IPS DF 19.7 (cell line): ENCODE measurements at regions not wholly inside any gene's neighbourhood (a gene's known extent, or its start where the extent isn't known, plus 50 kb on each side); places are given as distances from the start of the nearest gene placed in this dataset.
A peak's percentile ranks its signal among the peaks of the same experiment; 100 is the strongest.
"Not testable (repeated sequence)": the region's sequence is repeated elsewhere in the genome, so short reads cannot be mapped to it uniquely, and the experiment has no call there.

ENCODE experiments used
- DNase-seq: peaks from one replicate; pipeline ENCODE4 v3.0.0-alpha.2; 2013; ENCODE audit warnings: low read depth, low spot score

DNA sequence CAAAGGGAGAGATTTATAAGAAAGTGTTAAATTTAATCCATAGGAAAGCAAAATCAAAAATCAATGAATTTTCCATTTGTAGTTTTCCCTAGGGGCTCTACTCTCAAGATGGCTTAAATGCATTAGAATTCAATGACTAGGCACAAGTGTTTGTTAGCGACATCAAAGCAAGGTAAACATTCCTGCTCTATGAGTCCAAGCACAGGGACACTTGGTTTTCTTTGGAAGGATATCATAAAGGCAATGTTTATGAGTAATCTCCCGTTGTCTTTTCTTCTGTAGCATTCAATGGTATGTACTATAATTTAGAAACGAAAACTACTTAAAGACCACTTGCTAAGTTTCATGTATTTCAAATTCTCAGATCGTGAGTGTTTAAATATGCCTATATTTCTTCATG lies 54.8 kb upstream of the ZNF717 start:
- not testable (repeated sequence) for DNase-seq

DNA sequence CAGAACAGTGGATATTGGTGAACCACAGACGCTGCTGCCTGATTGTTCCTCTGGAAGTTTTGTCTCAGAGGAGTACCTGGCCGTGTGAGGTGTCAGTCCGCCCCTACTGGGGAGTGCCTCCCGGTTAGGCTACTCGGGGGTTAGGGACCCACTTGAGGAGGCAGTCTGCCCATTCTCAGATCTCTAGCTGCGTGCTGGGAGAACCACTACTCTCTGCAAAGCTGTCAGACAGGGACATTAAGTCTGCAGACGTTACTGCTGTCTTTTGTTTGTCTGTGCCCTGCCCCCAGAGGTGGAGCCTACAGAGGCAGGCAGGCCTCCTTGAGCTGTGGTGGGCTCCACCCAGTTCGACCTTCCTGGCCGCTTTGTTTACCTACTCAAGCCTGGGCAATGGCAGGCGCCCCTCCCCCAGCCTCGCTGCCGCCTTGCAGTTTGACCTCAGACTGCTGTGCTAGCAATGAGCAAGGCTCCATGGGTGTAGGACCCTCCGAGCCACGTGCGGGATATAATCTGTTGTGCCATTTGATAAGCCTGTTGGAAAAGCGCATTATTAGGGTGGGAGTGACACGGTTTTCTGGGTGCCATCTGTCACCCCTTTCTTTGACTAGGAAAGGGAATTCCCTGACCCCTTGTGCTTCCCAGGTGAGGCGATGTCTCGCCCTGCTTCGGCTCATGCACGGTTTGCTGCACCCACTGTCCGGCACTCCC lies 65.1 kb upstream of the ZNF717 start:
- peak; percentile 15 for DNase-seq

DNA sequence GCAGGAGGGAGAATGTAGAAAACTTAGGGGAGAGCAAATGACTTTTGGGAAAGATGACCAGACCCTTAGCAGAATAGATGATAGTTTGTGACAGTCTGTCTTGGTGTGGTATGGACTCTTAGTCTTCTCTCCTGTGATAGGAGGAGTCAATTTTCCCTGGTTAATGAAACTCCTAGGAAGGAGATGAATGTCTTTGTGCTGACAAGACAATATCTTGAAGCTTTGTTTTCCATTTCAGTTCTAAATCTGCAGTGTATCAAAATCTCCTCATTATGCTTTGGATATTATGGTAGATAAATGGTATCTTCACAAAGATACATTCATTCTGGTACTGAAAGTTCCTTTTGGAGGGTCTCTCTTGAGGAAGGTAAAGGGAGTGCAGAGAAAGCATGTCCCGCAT lies 77.8 kb upstream of the ZNF717 start:
- DNase-seq = no peak

DNA sequence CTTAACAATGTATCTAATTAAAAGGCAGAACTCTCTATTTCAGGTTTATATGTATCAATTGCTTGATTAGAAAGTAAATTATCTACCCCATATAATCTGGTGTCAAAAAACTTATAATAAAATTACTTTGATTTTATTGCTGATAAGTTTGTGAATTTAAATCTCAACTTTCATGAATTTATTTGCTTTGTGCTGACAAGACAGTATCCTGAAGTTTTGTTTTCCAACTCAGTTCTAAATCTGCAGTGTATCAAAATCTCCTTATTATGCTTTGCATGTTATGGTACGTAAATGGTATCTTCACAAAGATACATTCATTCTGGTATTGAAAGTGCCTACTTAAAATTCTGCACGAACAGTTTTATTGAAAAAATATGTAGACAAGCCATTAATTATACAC lies 78.5 kb upstream of the ZNF717 start:
- no peak for DNase-seq

DNA sequence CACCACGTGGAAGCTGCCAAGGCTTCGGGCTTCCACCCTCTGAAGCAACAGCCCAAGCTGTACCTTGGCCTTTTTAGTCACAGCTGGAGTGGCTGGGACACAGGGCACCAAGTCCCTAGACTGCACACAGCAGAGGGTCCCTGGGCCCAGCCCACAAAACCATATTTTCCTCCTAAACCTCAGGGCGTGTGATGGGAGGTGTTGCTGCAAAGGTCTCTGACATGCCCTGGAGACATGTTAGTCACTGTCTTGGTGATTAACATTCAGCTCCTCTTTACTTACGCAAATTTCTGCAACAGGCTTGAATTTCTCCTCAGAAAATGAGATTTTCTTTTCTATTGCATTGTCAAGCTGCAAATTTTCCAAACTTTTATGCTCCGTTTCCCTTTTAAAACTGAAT lies 98.4 kb upstream of the ZNF717 start:
- not testable (repeated sequence) for DNase-seq

DNA sequence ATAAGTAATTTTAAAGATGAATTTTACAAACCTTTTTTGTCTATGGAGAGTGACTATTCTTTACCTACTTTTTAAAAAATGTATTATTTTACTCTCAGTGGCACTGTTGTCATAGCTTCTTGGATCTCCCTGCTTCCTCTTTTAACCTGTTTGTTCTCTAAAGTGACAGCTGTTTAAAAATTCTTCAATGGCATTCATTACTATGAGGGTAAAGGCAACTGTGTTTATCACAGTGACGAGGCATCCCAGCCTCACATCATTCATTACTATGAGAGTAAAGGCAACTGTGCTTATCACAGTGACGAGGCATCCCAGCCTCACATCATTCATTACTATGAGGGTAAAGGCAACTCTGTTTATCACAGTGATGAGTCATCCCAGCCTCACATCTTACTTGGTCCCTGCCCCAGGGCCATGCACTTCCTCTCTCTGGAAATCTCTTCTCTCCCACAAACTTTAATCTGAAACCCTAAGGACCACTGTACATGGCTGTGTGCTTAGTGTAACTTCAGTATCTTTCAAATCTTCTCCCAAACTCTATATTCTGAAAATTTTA lies 101.7 kb upstream of the ZNF717 start:
- DNase-seq = no peak

DNA sequence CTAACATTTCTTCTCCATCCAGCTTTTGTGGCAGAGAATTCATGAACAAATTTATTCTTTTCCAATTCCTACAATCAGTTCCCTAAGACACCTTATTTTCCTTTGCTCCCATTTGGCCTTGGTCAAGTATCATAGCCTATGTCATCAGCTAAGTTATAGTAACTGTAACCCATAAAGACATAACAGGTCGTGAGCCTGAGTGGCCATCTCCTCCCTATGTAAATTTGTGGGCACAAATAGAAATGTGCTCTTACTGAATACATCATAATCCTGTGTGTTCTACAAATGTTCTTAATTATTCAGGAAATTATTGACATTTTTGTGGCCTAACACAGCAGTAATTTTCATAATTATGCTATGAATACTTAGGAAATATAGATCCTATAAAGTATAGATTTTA lies 108.9 kb upstream of the ZNF717 start:
- DNase-seq = no peak

DNA sequence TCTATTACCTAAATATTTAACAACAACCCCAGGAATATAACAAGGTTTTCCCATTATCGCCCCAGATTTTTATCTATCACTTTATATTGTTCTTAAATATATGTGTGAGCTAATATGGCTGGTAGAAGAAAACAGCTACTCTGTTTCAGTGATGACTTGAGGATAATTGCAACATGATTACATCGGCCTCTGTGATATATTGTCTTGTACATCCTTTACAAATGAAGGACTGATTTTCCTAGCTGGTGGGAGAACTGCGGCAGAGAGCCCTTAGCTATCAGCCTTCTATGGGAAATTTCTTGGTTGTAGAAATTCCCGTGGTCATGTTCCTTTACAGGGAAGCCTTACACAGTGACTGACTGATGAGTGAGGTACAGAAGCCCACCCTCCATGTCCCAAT lies 110.9 kb upstream of the ZNF717 start:
- no peak for DNase-seq

DNA sequence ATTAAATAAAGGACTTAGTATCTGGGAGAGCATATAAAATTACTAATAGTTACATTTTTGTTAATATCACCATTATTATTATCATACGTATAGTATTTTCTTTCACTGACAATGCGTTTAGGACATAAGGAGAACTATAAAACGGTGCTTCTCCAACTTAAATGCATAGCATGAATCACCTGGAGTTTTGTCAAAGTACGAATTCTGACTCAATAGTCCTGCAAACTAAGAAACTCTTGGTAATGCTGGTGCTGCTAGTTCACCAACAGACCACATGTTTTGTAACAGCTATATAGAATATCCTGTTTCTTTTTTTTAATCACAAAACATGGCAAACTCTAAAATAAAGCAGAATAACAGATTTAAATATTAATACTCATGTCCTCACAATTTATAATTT lies 116.1 kb upstream of the ZNF717 start:
- not testable (repeated sequence) for DNase-seq

DNA sequence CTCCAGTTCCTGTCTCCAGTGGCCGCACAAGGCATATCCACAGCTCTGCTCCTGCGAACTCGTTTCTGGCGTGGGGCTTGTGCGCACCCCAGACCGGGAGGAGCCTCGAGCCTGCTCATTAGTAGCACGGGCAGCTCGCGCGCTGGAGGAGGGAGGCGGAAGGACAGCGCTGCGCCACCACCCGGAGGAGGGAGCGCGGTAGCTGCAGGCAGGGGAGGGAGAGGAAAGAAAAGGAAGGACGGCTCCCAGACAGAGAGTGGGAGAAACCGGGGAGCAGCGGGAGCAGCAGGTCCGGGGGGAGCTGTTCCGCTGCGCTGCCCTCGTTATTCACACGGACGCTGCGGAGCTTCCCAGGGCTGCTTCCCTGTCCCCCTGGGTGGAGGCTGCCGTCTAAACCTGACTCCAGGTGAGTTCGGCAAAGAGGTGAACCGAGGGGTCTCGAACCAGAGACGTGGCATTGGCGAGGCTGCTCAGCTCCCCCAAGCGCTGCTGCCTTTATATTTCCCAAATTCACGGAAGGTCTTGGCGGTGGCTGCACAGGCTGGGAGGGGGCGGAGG lies 121.3 kb upstream of the ZNF717 start:
- peak; percentile 52 for DNase-seq

DNA sequence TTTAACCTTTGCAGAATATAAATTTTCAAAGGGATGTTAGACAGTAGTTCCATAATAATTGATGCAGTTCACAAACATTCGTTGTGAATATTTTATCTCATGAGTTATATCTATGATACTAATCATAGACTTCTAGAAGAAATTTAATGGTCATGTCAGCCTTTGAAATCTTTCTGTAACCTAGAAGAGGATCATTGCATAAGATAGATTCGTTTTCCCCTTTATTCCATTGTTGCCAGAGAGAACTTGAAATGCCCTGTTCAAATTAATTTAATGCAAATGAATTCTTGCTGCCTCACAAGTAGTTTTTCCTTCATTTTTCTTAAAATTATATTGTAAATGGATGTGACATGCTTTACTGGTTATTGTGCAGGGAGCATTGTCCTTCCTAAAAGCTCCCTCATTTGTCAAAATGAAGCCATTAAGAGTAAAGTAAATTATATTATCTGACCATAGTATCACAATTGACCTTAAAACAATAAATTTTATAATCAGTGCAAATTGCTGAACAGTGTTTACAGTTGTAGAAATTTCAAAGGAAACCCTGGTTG lies 128.5 kb upstream of the ZNF717 start:
- DNase-seq = no peak

DNA sequence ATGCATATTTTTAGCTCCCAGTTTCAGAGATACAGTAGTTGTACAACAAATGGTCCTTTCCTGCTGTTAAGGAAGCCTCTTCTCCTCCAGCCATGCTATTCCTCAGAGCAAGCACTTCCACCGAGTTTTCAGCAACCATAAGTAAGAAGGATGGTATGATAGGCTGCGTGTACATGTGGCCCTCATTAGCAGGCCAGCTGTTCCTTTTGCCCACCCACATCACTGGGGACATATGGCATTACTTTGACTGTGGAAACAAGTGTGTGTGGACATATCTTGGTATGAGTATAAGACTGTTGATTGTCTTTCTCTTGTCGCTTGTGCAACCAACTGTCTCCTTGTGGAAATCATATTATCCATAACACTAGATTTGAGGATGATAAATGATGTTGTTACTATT lies 129.4 kb upstream of the ZNF717 start:
- DNase-seq = not testable (repeated sequence)

DNA sequence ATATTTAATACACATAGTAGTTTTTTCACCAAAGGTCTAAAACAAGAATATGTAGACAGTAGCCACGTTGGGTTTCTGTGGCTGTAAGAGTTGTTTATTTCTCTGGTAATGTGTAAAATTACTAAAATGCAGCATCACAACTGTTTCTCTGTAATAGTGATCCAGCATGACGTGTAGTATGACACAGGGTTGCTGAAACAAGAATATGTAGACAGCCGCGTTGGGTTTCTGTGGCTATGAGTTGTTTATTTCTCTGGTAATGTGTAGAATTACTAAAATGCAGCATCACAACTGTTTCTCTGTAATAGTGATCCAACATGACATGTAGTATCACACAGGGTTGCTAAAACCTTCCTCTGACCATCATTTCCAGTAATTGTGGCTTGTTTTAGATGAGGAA lies 153.6 kb upstream of the ZNF717 start:
- DNase-seq = no peak

DNA sequence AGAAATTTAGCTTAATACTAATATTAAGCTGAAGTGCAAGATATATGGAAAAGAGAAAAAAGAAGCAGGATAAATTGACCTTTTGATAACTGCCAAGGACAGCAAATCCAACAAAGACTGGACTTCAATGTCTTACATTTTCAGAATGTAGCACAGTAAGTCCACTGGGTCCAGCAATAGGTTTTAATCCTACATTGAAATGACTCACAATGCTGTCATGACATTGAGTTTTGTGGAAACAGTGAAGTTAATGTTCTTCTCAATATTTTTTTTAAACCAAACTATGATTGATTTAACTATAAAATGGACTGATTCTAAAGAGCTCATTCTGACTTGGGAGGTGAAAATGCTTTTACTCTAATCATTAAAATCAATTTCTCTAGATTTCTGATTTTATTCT lies 166.6 kb upstream of the ZNF717 start:
- no peak for DNase-seq

DNA sequence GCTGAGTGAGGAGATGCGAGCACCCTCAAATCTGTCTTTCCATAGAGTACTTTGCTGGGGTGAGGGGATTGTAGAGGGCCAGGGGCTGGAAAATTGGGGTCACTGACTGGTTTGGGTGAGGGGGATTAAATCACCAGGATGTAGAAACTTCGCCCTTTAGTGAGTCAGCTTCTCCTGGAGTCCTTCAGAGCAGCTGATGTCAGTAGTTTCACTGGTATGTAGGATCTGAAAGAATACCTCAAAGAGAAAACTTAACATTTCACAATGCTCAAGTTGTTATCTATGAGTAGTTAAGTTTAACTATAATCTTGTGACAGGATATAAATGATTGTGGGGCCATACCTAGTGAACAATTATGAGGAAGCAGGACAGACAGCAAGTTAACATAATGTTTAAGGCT lies 174.7 kb upstream of the ZNF717 start:
- not testable (repeated sequence) for DNase-seq

DNA sequence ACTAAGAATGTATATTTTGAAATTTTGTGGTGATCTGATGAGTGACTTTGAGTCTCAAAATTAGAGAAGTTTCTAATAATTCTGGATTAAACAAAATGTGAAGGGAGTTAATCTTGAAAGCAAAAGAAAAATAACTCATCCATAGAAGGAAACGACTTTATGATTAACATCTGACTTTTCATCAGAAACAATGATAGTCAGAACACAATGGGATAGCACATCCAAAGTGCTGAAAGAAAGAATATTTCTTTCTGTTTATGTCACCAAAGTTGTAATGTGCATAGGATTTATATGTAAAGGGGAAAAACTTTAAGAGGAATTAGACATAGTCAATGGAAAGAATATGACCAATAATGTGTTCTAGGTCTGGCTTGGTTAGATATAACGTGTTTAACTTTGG lies 176.7 kb upstream of the ZNF717 start:
- DNase-seq = not testable (repeated sequence)

DNA sequence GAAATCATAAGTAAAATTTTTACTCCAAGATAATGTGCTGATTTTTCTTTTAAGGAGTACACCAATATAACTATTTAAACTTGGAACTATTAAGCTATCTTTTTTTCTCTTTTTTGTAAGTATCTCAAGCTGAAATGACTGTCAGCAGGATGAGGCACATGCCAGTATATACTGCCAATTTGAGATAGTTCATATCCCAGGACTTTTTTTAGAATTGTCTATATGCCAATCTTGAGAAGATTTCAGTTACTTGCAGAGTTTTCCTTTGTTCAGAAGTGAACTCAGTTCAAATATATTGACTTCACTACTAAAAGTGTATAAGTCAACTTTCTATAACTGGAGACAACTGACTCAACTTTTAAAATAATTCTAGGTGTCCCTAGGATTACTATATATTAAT lies 181.7 kb upstream of the ZNF717 start:
- no peak for DNase-seq

DNA sequence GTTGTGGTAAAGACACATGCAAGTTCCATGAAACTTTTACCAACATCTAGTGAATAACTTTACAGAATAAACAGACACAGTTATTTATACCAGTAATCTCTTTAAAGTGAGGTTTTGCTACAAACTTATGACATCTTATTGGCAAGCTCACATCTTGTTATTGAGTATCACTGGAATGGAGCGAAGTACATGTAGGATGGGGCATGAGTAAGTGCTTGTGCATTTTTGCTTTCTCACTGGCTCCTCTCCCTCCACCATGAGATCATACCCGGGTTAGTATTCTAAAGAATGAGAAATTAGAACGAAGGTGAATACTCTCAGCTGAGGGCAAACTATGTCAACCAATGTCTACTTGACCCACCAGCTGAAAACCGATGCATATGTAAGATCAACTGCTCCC lies 193.3 kb upstream of the ZNF717 start:
- DNase-seq = no peak

DNA sequence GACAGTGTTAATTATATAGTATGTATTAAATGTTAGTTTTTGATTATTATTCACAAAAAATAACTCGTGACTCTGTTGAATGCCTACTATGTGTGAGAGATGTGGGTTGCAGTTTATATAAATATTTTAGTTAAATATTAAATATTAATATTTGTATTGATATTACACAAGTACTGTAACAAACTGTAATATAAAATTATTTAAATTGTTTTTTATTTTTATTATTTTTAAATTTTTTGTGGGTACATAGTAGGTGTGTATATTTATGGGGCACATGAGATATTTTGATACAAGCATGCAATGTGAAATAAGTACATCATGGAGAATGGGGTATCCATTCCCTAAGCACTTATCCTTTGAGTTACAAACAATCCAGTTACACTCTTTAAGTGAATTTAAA lies 196.1 kb upstream of the ZNF717 start:
- DNase-seq = no peak

DNA sequence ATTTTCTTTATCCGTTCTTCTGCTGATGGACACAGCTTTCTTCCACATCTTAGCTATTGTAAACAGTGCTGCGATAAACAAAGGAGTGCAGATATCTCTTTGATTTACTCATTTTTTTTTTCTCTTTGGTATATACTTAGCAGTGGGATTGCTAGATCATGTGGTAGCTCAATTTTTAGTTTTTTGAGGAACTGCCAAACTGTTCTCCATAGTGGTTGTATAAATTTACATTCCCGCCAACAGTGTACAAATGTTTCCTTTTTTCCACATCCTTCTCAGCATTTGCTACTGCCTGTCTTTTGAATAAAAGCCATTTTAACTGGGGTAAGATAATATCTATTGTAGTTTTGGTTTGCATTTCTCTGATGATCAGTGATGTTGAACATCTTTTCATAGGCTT lies 196.8 kb upstream of the ZNF717 start:
- DNase-seq = no peak

DNA sequence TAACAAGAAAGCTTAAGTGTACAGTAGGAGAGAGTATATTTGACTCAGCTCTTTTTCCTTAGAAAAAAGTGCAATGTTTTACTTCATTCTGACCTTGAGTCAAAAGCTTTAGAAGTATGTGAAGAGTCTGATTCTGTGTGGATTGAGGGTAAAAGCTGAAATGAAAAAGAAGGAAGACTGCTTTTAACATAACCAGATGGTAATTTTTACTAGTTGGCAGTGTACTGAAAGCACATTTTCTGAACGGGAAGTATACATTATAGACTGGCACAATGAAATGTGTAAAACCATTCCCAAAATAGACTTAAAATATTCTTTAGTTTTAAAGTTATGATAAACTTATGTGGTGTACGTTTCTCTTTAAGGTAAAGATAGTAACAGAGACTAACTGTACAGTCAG lies 197.8 kb upstream of the ZNF717 start:
- DNase-seq = no peak

DNA sequence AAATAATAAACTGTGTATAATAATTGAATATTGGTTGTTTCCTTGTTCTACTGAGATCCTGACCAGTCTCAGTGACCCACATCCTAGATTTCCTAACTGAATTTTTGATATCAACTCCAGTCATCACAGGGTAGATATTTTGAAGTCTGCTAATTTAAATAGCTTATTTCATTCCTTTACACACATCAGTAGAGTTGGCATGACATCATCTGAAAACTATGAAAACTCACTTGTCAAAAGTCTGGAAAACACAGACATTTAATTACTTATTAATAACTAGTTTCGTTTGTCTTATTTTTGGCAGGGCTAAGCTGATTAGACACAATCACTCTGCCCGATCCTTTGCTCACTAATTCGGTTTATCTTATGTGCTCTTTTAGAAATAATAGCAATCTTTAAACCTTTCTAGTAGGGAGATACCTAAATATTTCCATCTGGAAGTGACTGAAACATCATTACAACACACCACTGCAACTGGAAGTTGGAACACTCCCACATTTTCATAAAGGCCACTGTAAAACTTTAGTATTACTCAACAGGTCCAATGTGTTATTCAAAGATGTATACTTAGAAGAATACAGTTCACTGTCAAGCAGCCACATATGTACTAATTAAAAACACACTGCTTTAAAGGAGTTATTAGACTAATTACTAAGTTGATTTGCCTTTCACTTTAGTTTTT lies 198.4 kb upstream of the ZNF717 start:
- no peak for DNase-seq

DNA sequence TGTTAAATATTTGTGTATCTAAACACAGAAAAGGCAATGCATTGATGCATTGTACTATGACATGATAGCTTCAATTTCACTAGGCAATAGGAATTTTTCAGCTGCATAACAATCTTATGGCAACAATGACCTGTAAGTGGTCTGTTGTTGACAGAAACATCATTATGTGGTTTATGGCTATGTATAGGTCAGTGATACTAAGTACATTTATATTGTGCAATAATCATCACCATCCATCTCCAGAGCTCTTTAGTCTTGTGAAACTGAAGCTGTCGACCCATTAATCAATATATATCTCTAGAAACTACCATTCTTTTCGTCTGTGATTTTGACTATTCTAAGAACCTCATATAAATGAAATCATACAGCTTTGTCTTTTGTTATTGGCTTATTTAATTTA lies 200.1 kb upstream of the ZNF717 start:
- no peak for DNase-seq
